Activated naive CD4-positive, alpha-beta T cell treated with anti-CD3 and anti-CD28 coated beads, Interleukin-2, amount 50 U/mL, for 24 hours (primary cell): ENCODE measurements at regions not wholly inside any gene's neighbourhood (a gene's known extent, or its start where the extent isn't known, plus 50 kb on each side); places are given as distances from the start of the nearest gene placed in this dataset.

ENCODE experiments used
- H3K27ac Mint-ChIP-seq: one replicate; pipeline ENCODE4 v1.8.0; 2021; ENCODE audit warnings: mild to moderate bottlenecking, mixed read lengths
- H3K27me3 Mint-ChIP-seq: one replicate; pipeline ENCODE4 v1.8.0; 2021; ENCODE audit warnings: mixed read lengths
- H3K36me3 Mint-ChIP-seq: one replicate; pipeline ENCODE4 v1.8.0; 2021; ENCODE audit warnings: mixed read lengths
- H3K4me1 Mint-ChIP-seq: one replicate; pipeline ENCODE4 v1.8.0; 2021; ENCODE audit warnings: mixed read lengths
- H3K4me3 Mint-ChIP-seq: one replicate; pipeline ENCODE4 v1.8.0; 2021; ENCODE audit warnings: mild to moderate bottlenecking, mixed read lengths
- H3K9me3 Mint-ChIP-seq: one replicate; pipeline ENCODE4 v1.8.0; 2021; ENCODE audit warnings: mixed read lengths

- H3K27me3 Mint-ChIP-seq, result peaks cover 2% of the 10 kb centered on the region
- H3K9me3 Mint-ChIP-seq, result peaks cover 5% of the 10 kb centered on the region
- no peaks in the 10 kb centered on the region for H3K4me1 Mint-ChIP-seq
- no peak overlapping the region for H3K27ac Mint-ChIP-seq
- no peak overlapping the region for H3K4me3 Mint-ChIP-seq
- no peaks in the 10 kb centered on the region for H3K36me3 Mint-ChIP-seq
These were observed 837.6 kb downstream of the MAFB start for GRCh38 chr20:39851459-39851858.

GRCh38 chr20:39850821-39851330, 838.2 kb downstream of the MAFB start:
- Mint-ChIP-seq H3K36me3 (no peaks in the 10 kb centered on the region), H3K4me1 (no peaks in the 10 kb centered on the region), H3K4me3 (no peak overlapping the region), H3K27ac (no peak overlapping the region), H3K27me3 (peaks cover 2% of the 10 kb centered on the region), H3K9me3 (peaks cover 5% of the 10 kb centered on the region)

- Mint-ChIP-seq H3K27ac (no peak overlapping the region), H3K36me3 (no peaks in the 10 kb centered on the region), H3K9me3 (peaks cover 5% of the 10 kb centered on the region)
These were observed 838.8 kb downstream of the MAFB start for GRCh38 chr20:39850246-39850645.

GRCh38 chr20:39849664-39850063, 839.4 kb downstream of the MAFB start:
- H3K27me3 Mint-ChIP-seq, result peaks cover 2% of the 10 kb centered on the region
- H3K27ac Mint-ChIP-seq, result no peak overlapping the region
- H3K9me3 Mint-ChIP-seq, result peaks cover 5% of the 10 kb centered on the region
- no peaks in the 10 kb centered on the region for H3K36me3 Mint-ChIP-seq
- H3K4me3 Mint-ChIP-seq, result no peak overlapping the region
- H3K4me1 Mint-ChIP-seq, result no peaks in the 10 kb centered on the region

More at GRCh38 chr20:39850246-39850645, 838.8 kb downstream of the MAFB start:
- Mint-ChIP-seq H3K4me3 (no peak overlapping the region), H3K4me1 (no peaks in the 10 kb centered on the region), H3K27me3 (peaks cover 2% of the 10 kb centered on the region)

- H3K9me3 Mint-ChIP-seq, result peaks cover 5% of the 10 kb centered on the region
These were observed 839.9 kb downstream of the MAFB start for GRCh38 chr20:39849171-39849570.

GRCh38 chr20:39839399-39840119, 849.5 kb downstream of the MAFB start:
- no peaks in the 10 kb centered on the region for H3K4me1 Mint-ChIP-seq

More at GRCh38 chr20:39849171-39849570, 839.9 kb downstream of the MAFB start:
- H3K27me3 Mint-ChIP-seq, result peaks cover 2% of the 10 kb centered on the region
- no peaks in the 10 kb centered on the region for H3K36me3 Mint-ChIP-seq
- no peak overlapping the region for H3K4me3 Mint-ChIP-seq
- H3K27ac Mint-ChIP-seq, result no peak overlapping the region
- no peaks in the 10 kb centered on the region for H3K4me1 Mint-ChIP-seq

GRCh38 chr20:39837561-39837960, 851.5 kb downstream of the MAFB start:
- Mint-ChIP-seq H3K27ac (no peak overlapping the region), H3K27me3 (peaks cover 1% of the 10 kb centered on the region), H3K36me3 (no peaks in the 10 kb centered on the region)

More at GRCh38 chr20:39839399-39840119, 849.5 kb downstream of the MAFB start:
- Mint-ChIP-seq H3K27ac (no peak overlapping the region), H3K9me3 (peaks cover 5% of the 10 kb centered on the region), H3K27me3 (peaks cover 1% of the 10 kb centered on the region), H3K4me3 (no peak overlapping the region), H3K36me3 (no peaks in the 10 kb centered on the region)

GRCh38 chr20:39835130-39835842, 853.8 kb downstream of the MAFB start:
- no peak overlapping the region for H3K27ac Mint-ChIP-seq
- H3K36me3 Mint-ChIP-seq, result no peaks in the 10 kb centered on the region
- peaks cover 1% of the 10 kb centered on the region for H3K27me3 Mint-ChIP-seq
- H3K4me1 Mint-ChIP-seq, result no peaks in the 10 kb centered on the region
- peaks cover 5% of the 10 kb centered on the region for H3K9me3 Mint-ChIP-seq
- H3K4me3 Mint-ChIP-seq, result no peak overlapping the region

More at GRCh38 chr20:39837561-39837960, 851.5 kb downstream of the MAFB start:
- Mint-ChIP-seq H3K4me3 (no peak overlapping the region), H3K4me1 (no peaks in the 10 kb centered on the region), H3K9me3 (peaks cover 5% of the 10 kb centered on the region)

- H3K27ac Mint-ChIP-seq, result no peak overlapping the region
- H3K9me3 Mint-ChIP-seq, result no peaks in the 10 kb centered on the region
- H3K27me3 Mint-ChIP-seq, result peaks cover 3% of the 10 kb centered on the region
- no peaks in the 10 kb centered on the region for H3K36me3 Mint-ChIP-seq
- H3K4me1 Mint-ChIP-seq, result no peaks in the 10 kb centered on the region
- no peak overlapping the region for H3K4me3 Mint-ChIP-seq
These were observed 858.1 kb downstream of the MAFB start for GRCh38 chr20:39830903-39831302.

- no peak overlapping the region for H3K27ac Mint-ChIP-seq
- H3K27me3 Mint-ChIP-seq, result peaks cover 3% of the 10 kb centered on the region
- no peak overlapping the region for H3K4me3 Mint-ChIP-seq
- H3K36me3 Mint-ChIP-seq, result no peaks in the 10 kb centered on the region
- H3K9me3 Mint-ChIP-seq, result no peaks in the 10 kb centered on the region
- H3K4me1 Mint-ChIP-seq, result no peaks in the 10 kb centered on the region
These were observed 859.4 kb downstream of the MAFB start for GRCh38 chr20:39829661-39830060.

- Mint-ChIP-seq H3K4me1 (no peaks in the 10 kb centered on the region), H3K4me3 (no peak overlapping the region), H3K9me3 (no peaks in the 10 kb centered on the region), H3K27ac (no peak overlapping the region), H3K36me3 (no peaks in the 10 kb centered on the region), H3K27me3 (peaks cover 3% of the 10 kb centered on the region)
These were observed 859.8 kb downstream of the MAFB start for GRCh38 chr20:39829256-39829655.

GRCh38 chr20:39825950-39826349, 863.1 kb downstream of the MAFB start:
- H3K36me3 Mint-ChIP-seq, result no peaks in the 10 kb centered on the region
- no peak overlapping the region for H3K27ac Mint-ChIP-seq
- no peaks in the 10 kb centered on the region for H3K9me3 Mint-ChIP-seq
- no peaks in the 10 kb centered on the region for H3K4me1 Mint-ChIP-seq
- no peak overlapping the region for H3K4me3 Mint-ChIP-seq
- H3K27me3 Mint-ChIP-seq, result peaks cover 4% of the 10 kb centered on the region

- H3K27ac Mint-ChIP-seq, result no peak overlapping the region
- no peaks in the 10 kb centered on the region for H3K9me3 Mint-ChIP-seq
- no peak overlapping the region for H3K4me3 Mint-ChIP-seq
- H3K27me3 Mint-ChIP-seq, result peaks cover 4% of the 10 kb centered on the region
- no peaks in the 10 kb centered on the region for H3K4me1 Mint-ChIP-seq
- H3K36me3 Mint-ChIP-seq, result no peaks in the 10 kb centered on the region
These were observed 863.4 kb downstream of the DHX35 start for GRCh38 chr20:39825524-39825923.

GRCh38 chr20:39823224-39823623, 861.1 kb downstream of the DHX35 start:
- Mint-ChIP-seq H3K4me3 (no peak overlapping the region), H3K27ac (no peak overlapping the region), H3K4me1 (no peaks in the 10 kb centered on the region), H3K27me3 (peaks cover 4% of the 10 kb centered on the region), H3K9me3 (no peaks in the 10 kb centered on the region), H3K36me3 (no peaks in the 10 kb centered on the region)

GRCh38 chr20:39822667-39823066, 860.5 kb downstream of the DHX35 start:
- Mint-ChIP-seq H3K4me1 (no peaks in the 10 kb centered on the region), H3K27me3 (peaks cover 4% of the 10 kb centered on the region), H3K27ac (no peak overlapping the region), H3K36me3 (no peaks in the 10 kb centered on the region), H3K9me3 (no peaks in the 10 kb centered on the region), H3K4me3 (no peak overlapping the region)

- peaks cover 1% of the 10 kb centered on the region for H3K27me3 Mint-ChIP-seq
- H3K9me3 Mint-ChIP-seq, result peaks cover 5% of the 10 kb centered on the region
- no peak overlapping the region for H3K4me3 Mint-ChIP-seq
- H3K36me3 Mint-ChIP-seq, result no peaks in the 10 kb centered on the region
- no peaks in the 10 kb centered on the region for H3K4me1 Mint-ChIP-seq
- H3K27ac Mint-ChIP-seq, result no peak overlapping the region
These were observed 851.2 kb downstream of the DHX35 start for GRCh38 chr20:39813190-39813829.
